Ishikawa (cell line): ENCODE measurements at regions not wholly inside any gene's neighbourhood (a gene's known extent, or its start where the extent isn't known, plus 50 kb on each side); places are given as distances from the start of the nearest gene placed in this dataset.

Experiments
- CEBPB ChIP-seq: IDR thresholded peaks from 2 replicates; pipeline ENCODE4 v1.6.1; 2012
- TF ChIP-seq, protein P1 (sequence below): IDR thresholded peaks from 2 replicates; pipeline ENCODE4 v1.6.1; 2012

DNA sequence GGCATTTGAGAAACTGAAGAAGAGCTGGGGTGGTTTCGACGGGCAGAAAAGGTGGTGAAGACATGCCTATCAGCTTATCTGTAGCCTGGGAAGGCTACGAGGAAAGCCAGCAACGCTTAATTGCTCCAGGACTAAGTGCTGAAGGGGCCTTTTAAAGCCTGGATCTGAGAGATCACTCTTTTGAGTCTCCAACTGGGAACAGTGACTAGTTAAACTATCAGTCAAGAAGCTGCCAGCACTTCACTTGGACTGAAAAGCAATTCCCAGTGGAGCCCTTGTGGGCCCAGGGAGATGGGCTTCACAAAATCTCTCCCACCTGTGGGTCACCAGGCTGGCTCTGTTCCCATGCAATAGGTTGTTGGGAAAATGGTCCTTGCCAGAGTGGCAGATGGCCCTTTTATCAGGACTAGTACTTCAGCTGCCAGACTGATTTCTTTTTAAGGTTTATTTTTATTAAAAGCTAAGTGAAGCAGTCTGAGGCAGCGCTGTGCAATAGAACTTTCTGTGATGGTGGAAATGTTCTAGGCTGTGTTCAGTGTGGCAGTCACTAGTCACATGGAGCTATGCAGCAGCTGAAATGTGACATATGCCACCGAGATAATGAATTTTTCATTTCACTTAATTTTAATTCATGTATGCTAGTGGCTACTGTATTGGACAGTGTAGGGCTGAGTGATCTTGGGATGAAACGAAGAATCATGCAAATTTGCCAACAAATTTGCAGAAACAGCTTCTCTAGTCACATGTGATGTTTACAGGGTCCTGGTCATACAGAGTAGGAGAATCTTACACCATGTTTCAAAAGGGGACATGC is 276.8 kb downstream of the PCNX1 start:
- TF ChIP-seq, protein P1, sequence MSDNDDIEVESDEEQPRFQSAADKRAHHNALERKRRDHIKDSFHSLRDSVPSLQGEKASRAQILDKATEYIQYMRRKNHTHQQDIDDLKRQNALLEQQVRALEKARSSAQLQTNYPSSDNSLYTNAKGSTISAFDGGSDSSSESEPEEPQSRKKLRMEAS, result no peak
- TF ChIP-seq CEBPB, result no peak
